ENCODE measurements at regions not wholly inside any gene's neighbourhood (a gene's known extent, or its start where the extent isn't known, plus 50 kb on each side); places are given as distances from the start of the nearest gene placed in this dataset.
"Not testable (repeated sequence)": the region's sequence is repeated elsewhere in the genome, so short reads cannot be mapped to it uniquely, and the experiment has no call there.

- Mint-ChIP-seq H3K27ac (no peak overlapping the region), H3K9me3 (peaks cover 65% of the 10 kb centered on the region), H3K27me3 (no peaks in the 10 kb centered on the region), H3K4me3 (no peak overlapping the region), H3K4me1 (ENCODE audit: low read depth) (no peaks in the 10 kb centered on the region), H3K36me3 (no peaks in the 10 kb centered on the region)
- POLR2A ChIA-PET, result no interaction called here
- intact Hi-C loops (cut with micrococcal nuclease), result no loop called here
- no peak for DNase-seq
- CTCF ChIA-PET, result no interaction called here
These were observed 580.4 kb upstream of the PTCHD4 start for GRCh38 chr6:48691420-48691819.

- POLR2A ChIA-PET, result no interaction called here
- Mint-ChIP-seq H3K9me3 (peaks cover 64% of the 10 kb centered on the region), H3K36me3 (no peaks in the 10 kb centered on the region), H3K27me3 (no peaks in the 10 kb centered on the region), H3K4me3 (no peak overlapping the region), H3K4me1 (ENCODE audit: low read depth) (no peaks in the 10 kb centered on the region), H3K27ac (no peak overlapping the region)
- no peak for DNase-seq
- intact Hi-C loops (cut with micrococcal nuclease), result no loop called here
- CTCF ChIA-PET, result no interaction called here
These were observed 578.5 kb upstream of the PTCHD4 start for GRCh38 chr6:48689498-48689897.

- Mint-ChIP-seq H3K27ac (no peak overlapping the region), H3K4me3 (no peak overlapping the region), H3K36me3 (no peaks in the 10 kb centered on the region), H3K4me1 (ENCODE audit: low read depth) (no peaks in the 10 kb centered on the region), H3K27me3 (no peaks in the 10 kb centered on the region), H3K9me3 (peaks cover 6% of the 10 kb centered on the region)
- intact Hi-C loops (cut with micrococcal nuclease), result no loop called here
- CTCF ChIA-PET, result no interaction called here
- POLR2A ChIA-PET, result no interaction called here
- DNase-seq, result no peak
These were observed 567.4 kb upstream of the PTCHD4 start for GRCh38 chr6:48678390-48678789.

- H3K4me3 Mint-ChIP-seq, result no peak overlapping the region
- POLR2A ChIA-PET, result no interaction called here
- CTCF ChIA-PET, result no interaction called here
- no peak overlapping the region for H3K27ac Mint-ChIP-seq
- no peaks in the 10 kb centered on the region for H3K36me3 Mint-ChIP-seq
- no peak for DNase-seq
- no peaks in the 10 kb centered on the region for H3K27me3 Mint-ChIP-seq
- H3K9me3 Mint-ChIP-seq, result peaks cover 4% of the 10 kb centered on the region
- H3K4me1 Mint-ChIP-seq (ENCODE audit: low read depth), result no peaks in the 10 kb centered on the region
- intact Hi-C loops (cut with micrococcal nuclease), result no loop called here
These were observed 560.5 kb upstream of the PTCHD4 start for GRCh38 chr6:48671505-48671904.

GRCh38 chr6:48670546-48670945 lies 559.5 kb upstream of the PTCHD4 start:
- Mint-ChIP-seq H3K4me3 (no peak overlapping the region), H3K36me3 (no peaks in the 10 kb centered on the region), H3K9me3 (peaks cover 4% of the 10 kb centered on the region), H3K27ac (no peak overlapping the region), H3K4me1 (ENCODE audit: low read depth) (no peaks in the 10 kb centered on the region), H3K27me3 (no peaks in the 10 kb centered on the region)
- no peak for DNase-seq
- ChIA-PET POLR2A (no interaction called here), CTCF (no interaction called here)
- intact Hi-C loops (cut with micrococcal nuclease), result no loop called here

GRCh38 chr6:48667797-48668196 lies 556.8 kb upstream of the PTCHD4 start:
- intact Hi-C loops (cut with micrococcal nuclease), result no loop called here
- Mint-ChIP-seq H3K27me3 (no peaks in the 10 kb centered on the region), H3K36me3 (no peaks in the 10 kb centered on the region), H3K4me1 (ENCODE audit: low read depth) (no peaks in the 10 kb centered on the region), H3K9me3 (peaks cover 8% of the 10 kb centered on the region), H3K4me3 (no peak overlapping the region), H3K27ac (no peak overlapping the region)
- ChIA-PET POLR2A (no interaction called here), CTCF (no interaction called here)
- DNase-seq, result no peak

- H3K36me3 Mint-ChIP-seq, result no peaks in the 10 kb centered on the region
- CTCF ChIA-PET, result no interaction called here
- H3K4me1 Mint-ChIP-seq (ENCODE audit: low read depth), result no peaks in the 10 kb centered on the region
- H3K27ac Mint-ChIP-seq, result no peak overlapping the region
- H3K9me3 Mint-ChIP-seq, result peaks cover 8% of the 10 kb centered on the region
- no peaks in the 10 kb centered on the region for H3K27me3 Mint-ChIP-seq
- intact Hi-C loops (cut with micrococcal nuclease), result no loop called here
- DNase-seq, result no peak
- POLR2A ChIA-PET, result no interaction called here
- H3K4me3 Mint-ChIP-seq, result no peak overlapping the region
These were observed 553.8 kb upstream of the PTCHD4 start for GRCh38 chr6:48664826-48665225.

GRCh38 chr6:48658915-48659314 lies 547.9 kb upstream of the PTCHD4 start:
- Mint-ChIP-seq H3K27ac (no peak overlapping the region), H3K4me1 (ENCODE audit: low read depth) (no peaks in the 10 kb centered on the region), H3K4me3 (no peak overlapping the region), H3K36me3 (no peaks in the 10 kb centered on the region), H3K27me3 (no peaks in the 10 kb centered on the region), H3K9me3 (peaks cover 4% of the 10 kb centered on the region)
- ChIA-PET POLR2A (no interaction called here), CTCF (no interaction called here)
- intact Hi-C loops (cut with micrococcal nuclease), result no loop called here
- no peak for DNase-seq

- no peaks in the 10 kb centered on the region for H3K36me3 Mint-ChIP-seq
- intact Hi-C loops (cut with micrococcal nuclease), result no loop called here
- peaks cover 29% of the 10 kb centered on the region for H3K9me3 Mint-ChIP-seq
- DNase-seq, result no peak
- POLR2A ChIA-PET, result no interaction called here
- CTCF ChIA-PET, result no interaction called here
- H3K4me1 Mint-ChIP-seq (ENCODE audit: low read depth), result no peaks in the 10 kb centered on the region
- no peak overlapping the region for H3K27ac Mint-ChIP-seq
- no peak overlapping the region for H3K4me3 Mint-ChIP-seq
- H3K27me3 Mint-ChIP-seq, result no peaks in the 10 kb centered on the region
These were observed 530.5 kb upstream of the PTCHD4 start for GRCh38 chr6:48641544-48641943.

- H3K27ac Mint-ChIP-seq; POLR2A ChIA-PET; H3K36me3 Mint-ChIP-seq; H3K27me3 Mint-ChIP-seq; intact Hi-C loops (cut with micrococcal nuclease); H3K4me3 Mint-ChIP-seq; H3K4me1 Mint-ChIP-seq (ENCODE audit: low read depth); CTCF ChIA-PET; DNase-seq: not testable (repeated sequence)
- H3K9me3 Mint-ChIP-seq, result peaks cover 27% of the 10 kb centered on the region
These were observed 527.8 kb upstream of the PTCHD4 start for GRCh38 chr6:48638796-48639195.

GRCh38 chr6:48630511-48630910 lies 519.5 kb upstream of the PTCHD4 start:
- Mint-ChIP-seq H3K4me1 (ENCODE audit: low read depth) (no peaks in the 10 kb centered on the region), H3K9me3 (no peaks in the 10 kb centered on the region), H3K27me3 (no peaks in the 10 kb centered on the region), H3K4me3 (no peak overlapping the region), H3K36me3 (no peaks in the 10 kb centered on the region), H3K27ac (no peak overlapping the region)
- POLR2A ChIA-PET, result no interaction called here
- DNase-seq, result no peak
- CTCF ChIA-PET, result no interaction called here
- intact Hi-C loops (cut with micrococcal nuclease), result no loop called here

GRCh38 chr6:48628316-48628715 lies 517.3 kb upstream of the PTCHD4 start:
- no peak overlapping the region for H3K4me3 Mint-ChIP-seq
- no peak overlapping the region for H3K27ac Mint-ChIP-seq
- no peaks in the 10 kb centered on the region for H3K27me3 Mint-ChIP-seq
- CTCF ChIA-PET, result no interaction called here
- DNase-seq, result no peak
- intact Hi-C loops (cut with micrococcal nuclease), result no loop called here
- no peaks in the 10 kb centered on the region for H3K4me1 Mint-ChIP-seq (ENCODE audit: low read depth)
- H3K9me3 Mint-ChIP-seq, result no peaks in the 10 kb centered on the region
- POLR2A ChIA-PET, result no interaction called here
- no peaks in the 10 kb centered on the region for H3K36me3 Mint-ChIP-seq

GRCh38 chr6:48626421-48626820 lies 515.4 kb upstream of the PTCHD4 start:
- intact Hi-C loops (cut with micrococcal nuclease), result no loop called here
- DNase-seq, result no peak
- H3K4me3 Mint-ChIP-seq, result no peak overlapping the region
- no peaks in the 10 kb centered on the region for H3K36me3 Mint-ChIP-seq
- peaks cover 2% of the 10 kb centered on the region for H3K9me3 Mint-ChIP-seq
- CTCF ChIA-PET, result no interaction called here
- no peaks in the 10 kb centered on the region for H3K4me1 Mint-ChIP-seq (ENCODE audit: low read depth)
- POLR2A ChIA-PET, result no interaction called here
- no peaks in the 10 kb centered on the region for H3K27me3 Mint-ChIP-seq
- H3K27ac Mint-ChIP-seq, result no peak overlapping the region

- Mint-ChIP-seq H3K9me3 (peaks cover 4% of the 10 kb centered on the region), H3K27me3 (no peaks in the 10 kb centered on the region), H3K27ac (no peak overlapping the region), H3K4me1 (ENCODE audit: low read depth) (no peaks in the 10 kb centered on the region), H3K4me3 (no peak overlapping the region), H3K36me3 (no peaks in the 10 kb centered on the region)
- intact Hi-C loops (cut with micrococcal nuclease), result no loop called here
- DNase-seq, result no peak
- CTCF ChIA-PET, result no interaction called here
- POLR2A ChIA-PET, result no interaction called here
These were observed 513.6 kb upstream of the PTCHD4 start for GRCh38 chr6:48624631-48625030.
